Fibroblast of the conjunctiva (primary cell): ENCODE measurements at regions not wholly inside any gene's neighbourhood (a gene's known extent, or its start where the extent isn't known, plus 50 kb on each side); places are given as distances from the start of the nearest gene placed in this dataset.

Source experiments
- DNase-seq: peaks from one replicate; pipeline ENCODE4 v3.0.0-alpha.2; 2010; ENCODE audit warnings: low read depth

- DNase-seq = no peak
Observed at GRCh38 chr2:111715987-111716904, 167.7 kb downstream of the ANAPC1 start.

- DNase-seq = no peak
Observed at GRCh38 chr2:111716905-111717775, 166.9 kb downstream of the ANAPC1 start.
